CD14-positive monocyte (primary cell): ENCODE measurements at regions not wholly inside any gene's neighbourhood (a gene's known extent, or its start where the extent isn't known, plus 50 kb on each side); places are given as distances from the start of the nearest gene placed in this dataset.

Experiments
- DNase-seq, 3 donors: peaks; one replicate each; pipeline ENCODE4 v3.0.0-alpha.2; 2011 to 2022
- H2AFZ ChIP-seq: 2 replicates; pipeline ENCODE4 v1.6.0; 2012; ENCODE audit warnings: mild to moderate bottlenecking, low read depth, low read length, inconsistent platforms; ENCODE audit not compliant: insufficient read depth, poor library complexity, severe bottlenecking
- H3K27ac ChIP-seq, 2 donors: 1 replicate in 1 of 2; 2 replicates in 1 of 2; pipeline ENCODE4 v1.5.1; 2012 to 2013; ENCODE audit warnings: low read length in 2 of 2, control low read depth in 1 of 2, inconsistent platforms in 1 of 2, low read depth in 1 of 2, mild to moderate bottlenecking in 1 of 2
- H3K27me3 ChIP-seq, 2 donors: one replicate each; pipeline versions ENCODE4 v1.6.0 to v1.6.1; 2011 to 2013; ENCODE audit warnings: low read length in 2 of 2; ENCODE audit not compliant: control insufficient read depth in 2 of 2, insufficient read depth in 2 of 2
- H3K36me3 ChIP-seq, 2 donors: replicated peaks in 1 of 2; 1 replicate in 1 of 2; 2 replicates in 1 of 2; pipeline versions ENCODE4 v1.5.1 to v1.6.1; 2012 to 2013; ENCODE audit warnings: low read length in 2 of 2, control low read depth in 1 of 2, inconsistent platforms in 1 of 2, mild to moderate bottlenecking in 1 of 2; ENCODE audit not compliant: insufficient read depth in 2 of 2, control insufficient read depth in 1 of 2
- H3K4me1 ChIP-seq, 2 donors: 1 replicate in 1 of 2; 2 replicates in 1 of 2; pipeline versions ENCODE4 v1.5.1 to v1.6.1; 2012 to 2013; ENCODE audit warnings: low read length in 2 of 2, control low read depth in 1 of 2, inconsistent platforms in 1 of 2, mild to moderate bottlenecking in 1 of 2, moderate library complexity in 1 of 2; ENCODE audit not compliant: insufficient read depth in 2 of 2, control insufficient read depth in 1 of 2
- H3K4me2 ChIP-seq: replicated peaks from 2 replicates; pipeline ENCODE3; 2012; ENCODE audit warnings: low read length, moderate library complexity, mild to moderate bottlenecking; ENCODE audit not compliant: poor library complexity, severe bottlenecking; ENCODE audit errors: extremely low read depth
- H3K4me3 ChIP-seq, 3 experiments: fragments of 200-600 bp in 1 of 3; sonication (generic) in 1 of 3; replicated peaks in 1 of 3; 1 replicate in 2 of 3; 2 replicates in 1 of 3; pipeline ENCODE4 v1.5.1; 2011 to 2013; ENCODE audit warnings: low read length in 3 of 3, mild to moderate bottlenecking in 3 of 3, control low read depth in 2 of 3, low read depth in 2 of 3, inconsistent platforms in 1 of 3, moderate library complexity in 1 of 3
- H3K79me2 ChIP-seq: 2 replicates; pipeline ENCODE4 v1.6.0; 2012; ENCODE audit warnings: mild to moderate bottlenecking, control low read depth, inconsistent platforms, low read length, moderate library complexity; ENCODE audit not compliant: insufficient read depth
- H3K9ac ChIP-seq: 2 replicates; pipeline ENCODE4 v1.6.0; 2017; ENCODE audit warnings: low read length, mild to moderate bottlenecking; ENCODE audit not compliant: insufficient read depth, poor library complexity, severe bottlenecking
- H3K9me3 ChIP-seq, 2 donors: replicated peaks in 1 of 2; 1 replicate in 1 of 2; 2 replicates in 1 of 2; pipeline versions ENCODE4 v1.5.1 to v1.6.1; 2012 to 2013; ENCODE audit warnings: low read length in 2 of 2, control low read depth in 1 of 2; ENCODE audit not compliant: control insufficient read depth in 1 of 2, insufficient read depth in 1 of 2
- H4K20me1 ChIP-seq: 2 replicates; pipeline ENCODE4 v1.6.0; 2012; ENCODE audit warnings: mild to moderate bottlenecking, low read length, control low read depth, moderate library complexity; ENCODE audit not compliant: insufficient read depth
- H3K27ac Mint-ChIP-seq, 7 donors: one replicate each; pipeline ENCODE4 v1.8.0; 2020; ENCODE audit warnings: mild to moderate bottlenecking in 7 of 7, mixed read lengths in 7 of 7, moderate library complexity in 6 of 7, inconsistent platforms in 2 of 7
- H3K27me3 Mint-ChIP-seq, 3 donors: one replicate each; pipeline ENCODE4 v1.8.0; 2021 to 2022; ENCODE audit warnings: low read depth in 3 of 3, mild to moderate bottlenecking in 3 of 3, mixed read lengths in 3 of 3, moderate library complexity in 3 of 3, inconsistent platforms in 1 of 3
- H3K36me3 Mint-ChIP-seq, 2 donors: one replicate each; pipeline ENCODE4 v1.8.0; 2020; ENCODE audit warnings: mixed read lengths in 2 of 2, inconsistent platforms in 1 of 2, mild to moderate bottlenecking in 1 of 2
- H3K4me1 Mint-ChIP-seq: one replicate; pipeline ENCODE4 v1.8.0; 2020; ENCODE audit warnings: mild to moderate bottlenecking, mixed read lengths
- H3K4me3 Mint-ChIP-seq, 2 donors: one replicate each; pipeline ENCODE4 v1.8.0; 2020; ENCODE audit warnings: mild to moderate bottlenecking in 2 of 2, mixed read lengths in 2 of 2, moderate library complexity in 1 of 2
- H3K9me3 Mint-ChIP-seq, 7 donors: one replicate each; pipeline ENCODE4 v1.8.0; 2020 to 2022; ENCODE audit warnings: mixed read lengths in 7 of 7, mild to moderate bottlenecking in 6 of 7, moderate library complexity in 6 of 7, inconsistent platforms in 2 of 7
- WGBS: methylation state at CpG from one replicate; pipeline ENCODE4 v1.1.5; 2013; ENCODE audit warnings: missing lambda C conversion rate; ENCODE audit not compliant: insufficient coverage; 5-methylcytosine and 5-hydroxymethylcytosine counted together
- intact Hi-C, 2 donors: fragments of 100-400 bp; cut with micrococcal nuclease; formaldehyde crosslinking; loops; one replicate each; pipeline versions ENCODE4 v1.15.0 to v1.15.1; 2023
- TF ChIP-seq, protein P1 (sequence below): fragments of 200-600 bp; IDR thresholded peaks from one replicate; pipeline ENCODE4 v1.8.0; 2022; ENCODE audit warnings: antibody characterized with exemption, mild to moderate bottlenecking

DNA sequence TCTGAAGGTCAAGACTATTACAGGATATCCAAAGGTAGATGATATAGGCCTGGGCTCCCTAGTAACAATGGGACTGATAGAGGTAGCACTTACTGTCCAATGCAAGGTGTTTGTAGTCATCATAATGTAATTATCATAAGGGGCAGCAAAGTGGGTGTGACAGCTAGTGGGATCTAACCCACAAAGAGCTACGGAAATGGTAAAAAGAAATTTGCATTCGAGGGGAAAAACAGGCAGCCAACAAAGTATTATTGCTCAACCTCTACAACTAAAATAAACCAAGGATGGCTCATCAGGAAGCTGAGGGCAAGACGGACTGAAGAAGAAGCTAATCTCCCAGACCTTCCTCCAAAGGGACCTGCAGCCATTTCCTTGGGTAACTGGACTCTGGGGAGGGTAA is 211.0 kb downstream of the WDR11 start:
- H3K4me3 Mint-ChIP-seq: peak overlapping the region in 1 of 2 donors; percentile 10
- TF ChIP-seq, protein P1, sequence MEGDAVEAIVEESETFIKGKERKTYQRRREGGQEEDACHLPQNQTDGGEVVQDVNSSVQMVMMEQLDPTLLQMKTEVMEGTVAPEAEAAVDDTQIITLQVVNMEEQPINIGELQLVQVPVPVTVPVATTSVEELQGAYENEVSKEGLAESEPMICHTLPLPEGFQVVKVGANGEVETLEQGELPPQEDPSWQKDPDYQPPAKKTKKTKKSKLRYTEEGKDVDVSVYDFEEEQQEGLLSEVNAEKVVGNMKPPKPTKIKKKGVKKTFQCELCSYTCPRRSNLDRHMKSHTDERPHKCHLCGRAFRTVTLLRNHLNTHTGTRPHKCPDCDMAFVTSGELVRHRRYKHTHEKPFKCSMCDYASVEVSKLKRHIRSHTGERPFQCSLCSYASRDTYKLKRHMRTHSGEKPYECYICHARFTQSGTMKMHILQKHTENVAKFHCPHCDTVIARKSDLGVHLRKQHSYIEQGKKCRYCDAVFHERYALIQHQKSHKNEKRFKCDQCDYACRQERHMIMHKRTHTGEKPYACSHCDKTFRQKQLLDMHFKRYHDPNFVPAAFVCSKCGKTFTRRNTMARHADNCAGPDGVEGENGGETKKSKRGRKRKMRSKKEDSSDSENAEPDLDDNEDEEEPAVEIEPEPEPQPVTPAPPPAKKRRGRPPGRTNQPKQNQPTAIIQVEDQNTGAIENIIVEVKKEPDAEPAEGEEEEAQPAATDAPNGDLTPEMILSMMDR: no peak
- H3K36me3 ChIP-seq: no peaks in the 10 kb centered on the region
- H3K9me3 ChIP-seq: no peaks in the 10 kb centered on the region
- H3K27ac Mint-ChIP-seq: no peak overlapping the region
- no CpG with 5 or more reads among the region's 3 CpGs for WGBS
- H4K20me1 ChIP-seq: no peaks in the 10 kb centered on the region
- H3K4me3 ChIP-seq: no peak overlapping the region
- peaks cover under 1 to 13% (median 6%) of the 10 kb centered on the region in 3 donors for H3K27me3 Mint-ChIP-seq
- no peak overlapping the region for H3K9ac ChIP-seq
- peaks cover 0 to 5% (median 2%) of the 10 kb centered on the region in 7 donors for H3K9me3 Mint-ChIP-seq
- no peak overlapping the region for H3K4me2 ChIP-seq
- peaks cover 17% of the 10 kb centered on the region for H3K4me1 Mint-ChIP-seq
- intact Hi-C loops: no loop called here
- peaks cover 0 to 2% of the 10 kb centered on the region in 2 donors for H3K27me3 ChIP-seq
- peaks cover 17 to 19% of the 10 kb centered on the region in 2 donors for H3K4me1 ChIP-seq
- H3K36me3 Mint-ChIP-seq: no peaks in the 10 kb centered on the region
- no peaks in the 10 kb centered on the region for H3K79me2 ChIP-seq
- DNase-seq: peak in 2 of 3 donors; percentile 10 to 42
- H3K27ac ChIP-seq: no peak overlapping the region
- no peak overlapping the region for H2AFZ ChIP-seq

DNA sequence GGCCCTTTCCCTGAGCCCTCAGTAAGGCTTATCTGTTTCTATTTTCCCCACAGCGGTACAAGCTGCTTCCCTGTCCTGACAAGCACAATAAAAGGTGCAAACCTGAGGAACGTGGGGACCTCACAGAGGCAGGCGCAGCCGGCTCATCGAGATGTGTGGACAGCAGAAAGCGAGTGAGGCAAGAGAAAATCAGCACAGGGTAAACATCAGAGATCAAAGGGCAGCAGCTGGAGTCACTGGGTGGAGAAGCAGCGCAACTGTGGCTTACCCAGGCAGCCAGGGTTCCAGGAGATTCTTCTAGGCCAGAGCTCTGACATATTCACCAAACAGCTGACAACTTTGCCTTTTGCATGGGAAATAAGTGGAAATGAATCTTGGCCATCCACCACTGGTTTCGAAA is 212.6 kb downstream of the WDR11 start:
- Mint-ChIP-seq H3K36me3 (no peaks in the 10 kb centered on the region), H3K27me3 (peaks cover 3 to 12% (median 5%) of the 10 kb centered on the region in 3 donors), H3K4me1 (peaks cover 21% of the 10 kb centered on the region), H3K4me3 (peak overlapping the region in 1 of 2 donors; percentile 51), H3K27ac (no peak overlapping the region), H3K9me3 (peaks cover 0 to 6% (median 2%) of the 10 kb centered on the region in 7 donors)
- Histone ChIP-seq H3K9me3 (no peaks in the 10 kb centered on the region), H3K36me3 (no peaks in the 10 kb centered on the region), H3K27me3 (peaks cover 0 to 2% of the 10 kb centered on the region in 2 donors), H3K27ac (no peak overlapping the region), H4K20me1 (no peaks in the 10 kb centered on the region), H3K9ac (no peak overlapping the region), H3K4me2 (no peak overlapping the region), H3K4me3 (no peak overlapping the region), H2AFZ (no peak overlapping the region), H3K4me1 (peaks cover 21 to 23% of the 10 kb centered on the region in 2 donors), H3K79me2 (no peaks in the 10 kb centered on the region)
- TF ChIP-seq, protein P1: no peak
- 64% methylated on average over 6 of the region's 8 CpGs for WGBS
- intact Hi-C loops: no loop called here
- DNase-seq: no peak
